ENCODE measurements at regions not wholly inside any gene's neighbourhood (a gene's known extent, or its start where the extent isn't known, plus 50 kb on each side); places are given as distances from the start of the nearest gene placed in this dataset.

- H2AFZ ChIP-seq (ENCODE audit: low read depth, low read length) = no peak overlapping the region
- no peaks in the 10 kb centered on the region for H3K9me3 ChIP-seq (ENCODE audit: insufficient read depth, low read length, severe bottlenecking)
- TF ChIP-seq EZH2 (IDR thresholded peaks at IDR 0.05; ENCODE audit: borderline replicate concordance, low read depth, low read length, severe bottlenecking) (no peak), CTCF (IDR thresholded peaks at IDR 0.05; ENCODE audit: borderline replicate concordance, extremely low read depth, low read length, poor library complexity, severe bottlenecking) (no peak)
- no peak overlapping the region for H3K4me3 ChIP-seq (ENCODE audit: low read depth in 1 of 2, low read length in 2 of 2)
- ATAC-seq (ENCODE audit: insufficient read depth, low read depth) (no peak), DNase-seq (no peak)
- H3K4me2 ChIP-seq (ENCODE audit: insufficient read depth, low read length) = no peak overlapping the region
- H3K27me3 ChIP-seq (ENCODE audit: insufficient read depth, low read length, poor library complexity) = peaks cover 16% of the 10 kb centered on the region
- H3K9ac ChIP-seq (ENCODE audit: low read depth, low read length) = no peak overlapping the region
- H4K20me1 ChIP-seq (ENCODE audit: insufficient read depth, low read length) = no peaks in the 10 kb centered on the region
- H3K36me3 ChIP-seq (ENCODE audit: insufficient read depth, low read length) = no peaks in the 10 kb centered on the region
- no peak overlapping the region for H3K27ac ChIP-seq (ENCODE audit: low read length)
- no peaks in the 10 kb centered on the region for H3K79me2 ChIP-seq (ENCODE audit: insufficient read depth, low read length)
- no peaks in the 10 kb centered on the region for H3K4me1 ChIP-seq (ENCODE audit: insufficient read depth, low read length)
These were observed 182.4 kb upstream of the TSHZ2 start for GRCh38 chr20:52789716-52790115.

- Histone ChIP-seq H2AFZ (ENCODE audit: low read depth, low read length) (no peak overlapping the region), H4K20me1 (ENCODE audit: insufficient read depth, low read length) (no peaks in the 10 kb centered on the region), H3K27ac (ENCODE audit: low read length) (no peak overlapping the region), H3K4me3 (ENCODE audit: low read depth in 1 of 2, low read length in 2 of 2) (no peak overlapping the region), H3K9ac (ENCODE audit: low read depth, low read length) (no peak overlapping the region), H3K36me3 (ENCODE audit: insufficient read depth, low read length) (no peaks in the 10 kb centered on the region), H3K4me2 (ENCODE audit: insufficient read depth, low read length) (no peak overlapping the region), H3K79me2 (ENCODE audit: insufficient read depth, low read length) (no peaks in the 10 kb centered on the region), H3K4me1 (ENCODE audit: insufficient read depth, low read length) (no peaks in the 10 kb centered on the region), H3K9me3 (ENCODE audit: insufficient read depth, low read length, severe bottlenecking) (no peaks in the 10 kb centered on the region), H3K27me3 (ENCODE audit: insufficient read depth, low read length, poor library complexity) (peaks cover 14% of the 10 kb centered on the region)
- TF ChIP-seq CTCF (IDR thresholded peaks at IDR 0.05; ENCODE audit: borderline replicate concordance, extremely low read depth, low read length, poor library complexity, severe bottlenecking) = no peak
- no peak for TF ChIP-seq EZH2 (IDR thresholded peaks at IDR 0.05; ENCODE audit: borderline replicate concordance, low read depth, low read length, severe bottlenecking)
- no peak for ATAC-seq (ENCODE audit: insufficient read depth, low read depth)
- no peak for DNase-seq
These were observed 184.2 kb upstream of the TSHZ2 start for GRCh38 chr20:52787962-52788361.

GRCh38 chr20:52787216-52787615 is 184.9 kb upstream of the TSHZ2 start:
- no peaks in the 10 kb centered on the region for H3K4me1 ChIP-seq (ENCODE audit: insufficient read depth, low read length)
- H4K20me1 ChIP-seq (ENCODE audit: insufficient read depth, low read length) = no peaks in the 10 kb centered on the region
- no peak overlapping the region for H3K27ac ChIP-seq (ENCODE audit: low read length)
- H2AFZ ChIP-seq (ENCODE audit: low read depth, low read length) = no peak overlapping the region
- no peak overlapping the region for H3K4me3 ChIP-seq (ENCODE audit: low read depth in 1 of 2, low read length in 2 of 2)
- H3K9me3 ChIP-seq (ENCODE audit: insufficient read depth, low read length, severe bottlenecking) = no peaks in the 10 kb centered on the region
- peaks cover 10% of the 10 kb centered on the region for H3K27me3 ChIP-seq (ENCODE audit: insufficient read depth, low read length, poor library complexity)
- H3K4me2 ChIP-seq (ENCODE audit: insufficient read depth, low read length) = no peak overlapping the region
- TF ChIP-seq CTCF (IDR thresholded peaks at IDR 0.05; ENCODE audit: borderline replicate concordance, extremely low read depth, low read length, poor library complexity, severe bottlenecking) = no peak
- TF ChIP-seq EZH2 (IDR thresholded peaks at IDR 0.05; ENCODE audit: borderline replicate concordance, low read depth, low read length, severe bottlenecking) = no peak
- H3K9ac ChIP-seq (ENCODE audit: low read depth, low read length) = no peak overlapping the region
- no peaks in the 10 kb centered on the region for H3K36me3 ChIP-seq (ENCODE audit: insufficient read depth, low read length)
- no peaks in the 10 kb centered on the region for H3K79me2 ChIP-seq (ENCODE audit: insufficient read depth, low read length)
- DNase-seq (no peak), ATAC-seq (ENCODE audit: insufficient read depth, low read depth) (no peak)

- H4K20me1 ChIP-seq (ENCODE audit: insufficient read depth, low read length) = no peaks in the 10 kb centered on the region
- H3K4me3 ChIP-seq (ENCODE audit: low read depth in 1 of 2, low read length in 2 of 2) = no peak overlapping the region
- no peak for ATAC-seq (ENCODE audit: insufficient read depth, low read depth)
- H3K27ac ChIP-seq (ENCODE audit: low read length) = no peak overlapping the region
- peaks cover 7% of the 10 kb centered on the region for H3K27me3 ChIP-seq (ENCODE audit: insufficient read depth, low read length, poor library complexity)
- H3K36me3 ChIP-seq (ENCODE audit: insufficient read depth, low read length) = no peaks in the 10 kb centered on the region
- H3K4me2 ChIP-seq (ENCODE audit: insufficient read depth, low read length) = no peak overlapping the region
- H2AFZ ChIP-seq (ENCODE audit: low read depth, low read length) = no peak overlapping the region
- no peak overlapping the region for H3K9ac ChIP-seq (ENCODE audit: low read depth, low read length)
- no peak for DNase-seq
- H3K79me2 ChIP-seq (ENCODE audit: insufficient read depth, low read length) = no peaks in the 10 kb centered on the region
- H3K4me1 ChIP-seq (ENCODE audit: insufficient read depth, low read length) = no peaks in the 10 kb centered on the region
- TF ChIP-seq CTCF (IDR thresholded peaks at IDR 0.05; ENCODE audit: borderline replicate concordance, extremely low read depth, low read length, poor library complexity, severe bottlenecking) = no peak
- no peak for TF ChIP-seq EZH2 (IDR thresholded peaks at IDR 0.05; ENCODE audit: borderline replicate concordance, low read depth, low read length, severe bottlenecking)
- H3K9me3 ChIP-seq (ENCODE audit: insufficient read depth, low read length, severe bottlenecking) = no peaks in the 10 kb centered on the region
These were observed 186.5 kb upstream of the TSHZ2 start for GRCh38 chr20:52785679-52786078.
